ENCODE measurements at regions not wholly inside any gene's neighbourhood (a gene's known extent, or its start where the extent isn't known, plus 50 kb on each side); places are given as distances from the start of the nearest gene placed in this dataset.

DNA sequence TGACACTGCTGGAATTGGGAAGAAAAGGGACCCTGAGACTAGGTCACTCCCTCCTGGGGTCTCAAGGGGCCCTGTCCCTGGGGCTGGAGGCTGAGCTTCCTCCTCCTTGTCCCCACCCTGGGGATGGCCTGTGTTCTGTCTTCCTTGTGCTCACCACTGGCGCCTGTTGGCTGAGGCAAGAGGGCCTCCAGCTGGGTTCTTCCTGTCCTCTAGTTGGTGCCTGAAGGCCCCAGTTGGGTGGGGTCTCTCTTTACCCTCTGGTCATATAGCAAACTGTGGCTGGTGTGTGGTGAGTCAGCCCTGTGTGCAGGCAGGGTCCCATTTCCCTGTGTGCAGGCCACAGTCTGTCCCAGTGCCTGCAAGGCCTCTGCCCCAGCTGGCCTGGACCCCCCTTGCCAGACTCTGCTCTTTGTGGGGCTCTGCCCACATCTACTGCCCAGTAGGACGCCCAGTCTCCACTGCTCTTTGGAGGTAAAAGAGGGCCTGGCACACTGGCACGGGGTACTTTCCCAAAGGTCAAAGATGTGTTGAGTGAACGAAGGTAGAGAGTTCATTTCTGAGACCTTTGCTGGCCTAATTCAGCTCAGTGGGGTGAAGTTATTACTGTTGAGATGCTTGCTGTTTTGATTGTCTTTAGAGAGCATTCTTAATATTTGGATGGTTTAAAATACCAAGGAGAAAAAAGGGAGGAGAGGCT, 55.1 kb upstream of the CLDN5 start:
- Histone ChIP-seq H3K27ac (peak overlapping the region; percentile 71 to 89 (median 83)), H3K27me3 (no peaks in the 10 kb centered on the region), H3K4me1 (peaks cover 14 to 21% of the 10 kb centered on the region in 2 donors), H3K9me3 (no peaks in the 10 kb centered on the region), H3K4me3 (replicated peaks in 1 of 3) (no peak overlapping the region), H3K36me3 (no peaks in the 10 kb centered on the region)
- WGBS, 2 donors, result 33 to 36% methylated on average over 3 to 4 of the region's 4 CpGs
- peak in 1 of 2 donors; percentile 24 for DNase-seq
- no peak for TF ChIP-seq POLR2A (IDR thresholded peaks at IDR 0.05)
- TF ChIP-seq, protein P1, sequence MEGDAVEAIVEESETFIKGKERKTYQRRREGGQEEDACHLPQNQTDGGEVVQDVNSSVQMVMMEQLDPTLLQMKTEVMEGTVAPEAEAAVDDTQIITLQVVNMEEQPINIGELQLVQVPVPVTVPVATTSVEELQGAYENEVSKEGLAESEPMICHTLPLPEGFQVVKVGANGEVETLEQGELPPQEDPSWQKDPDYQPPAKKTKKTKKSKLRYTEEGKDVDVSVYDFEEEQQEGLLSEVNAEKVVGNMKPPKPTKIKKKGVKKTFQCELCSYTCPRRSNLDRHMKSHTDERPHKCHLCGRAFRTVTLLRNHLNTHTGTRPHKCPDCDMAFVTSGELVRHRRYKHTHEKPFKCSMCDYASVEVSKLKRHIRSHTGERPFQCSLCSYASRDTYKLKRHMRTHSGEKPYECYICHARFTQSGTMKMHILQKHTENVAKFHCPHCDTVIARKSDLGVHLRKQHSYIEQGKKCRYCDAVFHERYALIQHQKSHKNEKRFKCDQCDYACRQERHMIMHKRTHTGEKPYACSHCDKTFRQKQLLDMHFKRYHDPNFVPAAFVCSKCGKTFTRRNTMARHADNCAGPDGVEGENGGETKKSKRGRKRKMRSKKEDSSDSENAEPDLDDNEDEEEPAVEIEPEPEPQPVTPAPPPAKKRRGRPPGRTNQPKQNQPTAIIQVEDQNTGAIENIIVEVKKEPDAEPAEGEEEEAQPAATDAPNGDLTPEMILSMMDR (IDR thresholded peaks at IDR 0.05), result no peak
- intact Hi-C loops (cut with DNase I), result no loop called here

DNA sequence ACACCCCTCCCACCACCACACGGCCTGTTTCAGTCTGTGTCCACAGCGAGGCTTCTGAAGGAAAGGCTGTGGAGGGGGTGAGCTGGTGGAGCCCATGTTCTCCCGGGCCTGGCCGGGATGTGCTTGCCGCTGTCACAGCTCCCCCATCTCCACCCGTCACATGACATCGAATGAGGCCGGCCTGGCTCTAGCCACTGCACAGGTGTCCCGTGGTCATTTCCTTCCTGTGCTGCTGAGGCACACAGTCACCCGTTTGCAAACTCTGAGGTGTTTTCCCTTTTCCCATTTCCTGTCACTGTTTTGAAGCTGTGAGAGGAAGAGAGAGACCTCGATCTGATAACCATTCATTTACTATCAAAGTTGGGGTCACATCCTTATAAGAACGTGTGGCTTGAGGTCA, 55.7 kb upstream of the CLDN5 start:
- H3K27ac ChIP-seq, result peak overlapping the region; percentile 71 to 89 (median 83)

DNA sequence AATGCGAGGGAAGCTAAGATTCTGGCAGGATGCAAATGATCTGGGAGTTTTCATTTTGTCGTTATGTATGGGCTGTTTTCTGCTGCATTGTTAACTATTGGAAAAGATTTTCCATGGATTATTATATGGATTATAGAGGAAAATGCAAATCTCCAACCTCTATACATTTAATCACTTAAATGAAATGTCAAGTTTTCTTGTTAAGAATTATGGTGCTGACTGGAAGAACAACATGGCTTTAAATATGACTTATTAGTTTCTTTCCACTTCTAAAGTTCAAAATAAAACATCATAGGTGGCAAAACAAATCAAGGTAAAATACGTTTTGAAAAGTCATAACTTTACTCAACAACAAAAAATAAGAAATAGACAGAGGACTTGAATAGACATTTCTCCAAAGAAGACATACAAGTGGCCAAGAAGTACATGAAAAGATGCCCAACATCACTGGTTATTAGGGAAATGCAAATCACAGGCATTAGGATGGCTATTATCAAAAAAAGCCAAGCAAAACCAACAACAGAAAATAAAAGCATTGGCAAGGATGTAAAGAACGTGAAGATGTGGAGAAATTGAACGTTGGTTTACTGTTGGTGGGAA, 56.2 kb upstream of the CLDN5 start:
- Histone ChIP-seq H3K27me3 (no peaks in the 10 kb centered on the region), H3K4me1 (peaks cover 18 to 21% of the 10 kb centered on the region in 2 donors), H3K4me3 (replicated peaks in 1 of 3) (no peak overlapping the region), H3K36me3 (no peaks in the 10 kb centered on the region), H3K27ac (peak overlapping the region; percentile 33 to 89 (median 71)), H3K9me3 (no peaks in the 10 kb centered on the region)
- TF ChIP-seq, protein P1 (IDR thresholded peaks at IDR 0.05), result no peak
- no peak for TF ChIP-seq POLR2A (IDR thresholded peaks at IDR 0.05)
- 73 to 82% methylated on average over 5 of the region's 5 CpGs for WGBS, 2 donors
- intact Hi-C loops (cut with DNase I), result no loop called here
- DNase-seq, result no peak

More for the DNA sequence above, 55.7 kb upstream of the CLDN5 start:
- H3K4me3 ChIP-seq (replicated peaks in 1 of 3), result no peak overlapping the region
- H3K4me1 ChIP-seq, result peaks cover 18 to 21% of the 10 kb centered on the region in 2 donors
- H3K27me3 ChIP-seq, result no peaks in the 10 kb centered on the region
- WGBS, 2 donors, result 50% methylated on average over 12 of the region's 12 CpGs
- intact Hi-C loops (cut with DNase I), result no loop called here
- H3K36me3 ChIP-seq, result no peaks in the 10 kb centered on the region
- TF ChIP-seq POLR2A (IDR thresholded peaks at IDR 0.05), result peak in 1 of 2 donors; percentile 41
- TF ChIP-seq, protein P1 (IDR thresholded peaks at IDR 0.05), result no peak
- DNase-seq, result peak; percentile 54 to 67
- H3K9me3 ChIP-seq, result no peaks in the 10 kb centered on the region

DNA sequence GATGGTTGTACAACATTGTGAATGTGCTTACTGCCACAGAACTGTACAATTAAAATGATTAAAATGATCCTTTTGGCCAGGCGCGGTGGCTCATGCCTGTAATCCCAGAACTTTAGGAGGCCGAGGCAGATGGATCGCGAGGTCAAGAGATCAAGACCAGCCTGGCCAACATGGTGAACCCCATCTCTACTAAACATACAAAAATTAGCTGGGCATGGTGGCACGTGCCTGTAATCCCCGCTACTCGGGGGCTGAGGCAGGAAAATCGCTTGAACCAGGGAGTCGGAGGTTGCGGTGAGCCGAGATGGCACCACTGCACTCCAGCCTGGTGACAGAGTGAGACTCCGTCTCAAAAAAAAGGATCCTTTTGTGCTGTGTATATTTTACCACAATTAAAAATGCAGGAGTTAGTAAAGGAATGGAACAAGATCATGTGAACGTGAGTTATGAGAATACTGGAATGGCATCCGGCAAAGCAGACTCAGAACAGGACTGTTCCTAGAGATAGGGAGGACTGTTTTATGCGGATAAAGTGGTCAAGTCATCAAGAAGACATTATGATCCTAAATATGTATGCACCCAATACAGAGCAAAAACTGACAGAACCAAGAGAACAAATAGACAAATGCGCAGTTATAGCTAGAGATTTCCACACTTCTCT, 58.0 kb upstream of the CLDN5 start:
- H3K27ac ChIP-seq, result no peak overlapping the region
- H3K4me1 ChIP-seq, result peaks cover 21 to 33% of the 10 kb centered on the region in 2 donors
- no peaks in the 10 kb centered on the region for H3K27me3 ChIP-seq
- no peak for TF ChIP-seq POLR2A (IDR thresholded peaks at IDR 0.05)
- TF ChIP-seq, protein P1 (IDR thresholded peaks at IDR 0.05), result no peak
- H3K9me3 ChIP-seq, result no peaks in the 10 kb centered on the region
- intact Hi-C loops (cut with DNase I), result no loop called here
- H3K36me3 ChIP-seq, result no peaks in the 10 kb centered on the region
- DNase-seq, result no peak
- WGBS, 2 donors, result 85 to 91% methylated on average over 17 of the region's 17 CpGs
- H3K4me3 ChIP-seq (replicated peaks in 1 of 3), result no peak overlapping the region

Measured in thyroid gland (tissue), 4 donors.